HepG2 (cell line): ENCODE measurements at regions not wholly inside any gene's neighbourhood (a gene's known extent, or its start where the extent isn't known, plus 50 kb on each side); places are given as distances from the start of the nearest gene placed in this dataset.

Experiments
- ATAC-seq: fragments of 200-7000 bp; cut with Tn5 transposase; 3 replicates; pipeline ENCODE4 v1.9.1; 2020; ENCODE audit warnings: mild to moderate bottlenecking, moderate library complexity
- BruUV-seq: library from RNA; stranded (reverse); fragments of 400-500 nt; replicated peaks from 2 replicates; lab custom pipeline; 2021; lab: Mats Ljungman, UMichigan
- CTCF ChIA-PET: fragments of 300-600 bp; formaldehyde crosslinking; extraction: SDS; loops from one replicate; lab custom pipeline; 2021; ENCODE audit warnings: low total read pairs, inconsistent platforms, low intra/inter-chr PET ratio; lab: Yijun Ruan, JAX
- POLR2A ChIA-PET: fragments of 350-600 bp; sonication (Branson Sonifier 250); formaldehyde crosslinking; loops from one replicate; lab custom pipeline; 2020; ENCODE audit warnings: antibody characterized with exemption, inconsistent platforms; lab: Yijun Ruan, JAX
- DNase-seq: peaks from one replicate; pipeline ENCODE4 v3.0.0-alpha.2; 2015; ENCODE audit warnings: low spot score
- FAIRE-seq: peaks from 3 replicates; lab custom pipeline; 2011; peaks lifted over from hg19 to GRCh38; lab: Jason Lieb, UNC
- H2AFZ ChIP-seq: one replicate; pipeline ENCODE4 v1.6.1; 2011; ENCODE audit warnings: low read length, inconsistent platforms
- H3K27ac ChIP-seq: fragments of 300-600 bp; 3 replicates; pipeline ENCODE4 v1.8.0; 2011; ENCODE audit warnings: mixed run types, mild to moderate bottlenecking, mixed read lengths, low read length, inconsistent platforms; ENCODE audit not compliant: insufficient read depth; ENCODE audit errors: extremely low read length
- H3K27me3 ChIP-seq, 2 experiments: fragments of 200-600 bp in 1 of 2; 2 replicates in 1 of 2; 3 replicates in 1 of 2; pipeline versions ENCODE4 v1.6.0 to v1.8.0; 2011; ENCODE audit warnings: low read length in 2 of 2, mild to moderate bottlenecking in 2 of 2, moderate library complexity in 2 of 2, inconsistent platforms in 1 of 2; ENCODE audit not compliant: insufficient read depth in 2 of 2, control insufficient read depth in 1 of 2
- H3K36me3 ChIP-seq, 2 experiments: fragments of 200-600 bp in 1 of 2; replicated peaks in 1 of 2; 2 replicates in 1 of 2; 3 replicates in 1 of 2; pipeline versions ENCODE4 v1.5.1 to v1.8.0; 2011; ENCODE audit warnings: low read length in 2 of 2, inconsistent platforms in 1 of 2; ENCODE audit not compliant: insufficient read depth in 2 of 2, control insufficient read depth in 1 of 2
- H3K4me1 ChIP-seq: 2 replicates; pipeline ENCODE4 v1.5.1; 2012; ENCODE audit warnings: low read length, inconsistent platforms; ENCODE audit not compliant: insufficient read depth
- H3K4me2 ChIP-seq: 2 replicates; pipeline ENCODE4 v1.6.0; 2011; ENCODE audit warnings: low read depth, low read length, inconsistent platforms
- H3K4me3 ChIP-seq, 3 experiments: fragments of 200-600 bp in 1 of 3; sonication (generic), shearing (Covaris generic) in 1 of 3; replicated peaks in 1 of 3; 2 replicates each; pipeline ENCODE4 v1.5.1; 2011 to 2016; ENCODE audit warnings: low read length in 3 of 3, inconsistent platforms in 2 of 3, low read depth in 2 of 3, mild to moderate bottlenecking in 2 of 3, control low read depth in 1 of 3, mixed read lengths in 1 of 3; ENCODE audit not compliant: insufficient read depth in 1 of 3
- H3K79me2 ChIP-seq: one replicate; pipeline ENCODE4 v1.6.1; 2011; ENCODE audit warnings: low read length, inconsistent platforms; ENCODE audit not compliant: insufficient read depth
- H3K9ac ChIP-seq: 2 replicates; pipeline ENCODE4 v1.6.0; 2011; ENCODE audit warnings: mild to moderate bottlenecking, low read depth, low read length, inconsistent platforms; ENCODE audit not compliant: insufficient read depth
- H3K9me3 ChIP-seq: 2 replicates; pipeline ENCODE4 v1.5.1; 2012; ENCODE audit warnings: mild to moderate bottlenecking, low read length
- H4K20me1 ChIP-seq: 2 replicates; pipeline ENCODE4 v1.6.0; 2011; ENCODE audit warnings: inconsistent platforms, mild to moderate bottlenecking, low read length, moderate library complexity; ENCODE audit not compliant: insufficient read depth
- DNMT3B ChIP-seq: conservative IDR thresholded peaks from 2 replicates; pipeline ENCODE4 v1.6.1; 2016; ENCODE audit warnings: missing biosample characterization, control low read depth
- NR1H2 ChIP-seq: sonication (generic); formaldehyde crosslinking; IDR thresholded peaks from 2 replicates; pipeline ENCODE4 v1.8.1; 2022; ENCODE audit warnings: low read depth, missing genetic modification reagents, borderline replicate concordance
- NRL ChIP-seq: sonication (generic); formaldehyde crosslinking; IDR thresholded peaks from 2 replicates; pipeline ENCODE4 v1.5.0; 2020; ENCODE audit warnings: missing genetic modification reagents, mild to moderate bottlenecking, moderate library complexity, borderline replicate concordance
- POLR2AphosphoS2 ChIP-seq: IDR thresholded peaks from 2 replicates; pipeline ENCODE4 v1.6.1; 2011; ENCODE audit warnings: low read depth, low read length, improper control_type of control experiment
- RARG ChIP-seq: sonication (generic); formaldehyde crosslinking; IDR thresholded peaks from 2 replicates; pipeline ENCODE4 v1.4.0; 2020; ENCODE audit warnings: low read depth, mild to moderate bottlenecking, missing genetic modification reagents
- RBM22 ChIP-seq: fragments of 200-400 bp; formaldehyde crosslinking; optimal IDR thresholded peaks from 2 replicates; pipeline ENCODE3; 2017; ENCODE audit warnings: mild to moderate bottlenecking, low read length, moderate library complexity
- SIN3A ChIP-seq: IDR thresholded peaks from 2 replicates; pipeline ENCODE4 v1.6.1; 2011; ENCODE audit warnings: low read depth, mild to moderate bottlenecking, control low read depth, low read length, borderline replicate concordance
- SYNCRIP ChIP-seq: fragments of 200-400 bp; formaldehyde crosslinking; IDR thresholded peaks from 2 replicates; pipeline ENCODE4 v1.6.1; 2018; ENCODE audit warnings: mild to moderate bottlenecking, low read depth, low read length; ENCODE audit not compliant: insufficient read depth
- TBL1XR1 ChIP-seq: fragments of 150-350 bp; IDR thresholded peaks from 2 replicates; pipeline ENCODE4 v1.6.1; 2014; ENCODE audit warnings: borderline replicate concordance, low read length; ENCODE audit not compliant: partially characterized antibody
- TBX3 ChIP-seq: fragments of 450-650 bp; IDR thresholded peaks from 2 replicates; pipeline ENCODE4 v1.6.1; 2017; ENCODE audit warnings: antibody characterized with exemption, mild to moderate bottlenecking, inconsistent platforms, borderline replicate concordance
- TCF7L2 ChIP-seq: IDR thresholded peaks from 2 replicates; pipeline ENCODE4 v1.6.1; 2011; ENCODE audit warnings: mild to moderate bottlenecking, low read depth, low read length, moderate library complexity
- ZHX1 ChIP-seq: sonication (generic); formaldehyde crosslinking; IDR thresholded peaks from 2 replicates; pipeline ENCODE4 v1.8.1; 2022; ENCODE audit warnings: low read depth, mild to moderate bottlenecking, missing genetic modification reagents
- ZNF20 ChIP-seq: sonication (generic); formaldehyde crosslinking; IDR thresholded peaks from 2 replicates; pipeline ENCODE4 v1.4.0; 2020; ENCODE audit warnings: mild to moderate bottlenecking, moderate library complexity, missing genetic modification reagents
- ZNF350 ChIP-seq: sonication (generic); formaldehyde crosslinking; IDR thresholded peaks from 2 replicates; pipeline ENCODE4 v1.4.0; 2020; ENCODE audit warnings: mild to moderate bottlenecking, low read depth, missing genetic modification reagents, borderline replicate concordance
- ZNF446 ChIP-seq: sonication (generic); formaldehyde crosslinking; IDR thresholded peaks from 2 replicates; pipeline ENCODE4 v1.5.0; 2020; ENCODE audit warnings: mild to moderate bottlenecking, missing genetic modification reagents
- ZNF512 ChIP-seq: sonication (generic); formaldehyde crosslinking; IDR thresholded peaks from 2 replicates; pipeline ENCODE4 v1.4.0; 2020; ENCODE audit warnings: mild to moderate bottlenecking, missing genetic modification reagents
- WGBS: methylation state at CpG from one replicate; pipeline ENCODE4 v1.1.6; 2017; ENCODE audit warnings: low lambda C conversion rate; 5-methylcytosine and 5-hydroxymethylcytosine counted together
- in situ Hi-C: cut with HindIII; loops from 2 replicates; pipeline ENCODE4 v1.10.0; 2017; ENCODE audit warnings: low pct_unique_long_range_greater_than_20kb; ENCODE audit not compliant: extremely low pct_ligation_motif_present
- intact Hi-C: fragments of 100-400 bp; cut with micrococcal nuclease; formaldehyde crosslinking; loops from one replicate; pipeline ENCODE4 v1.10.0; 2022; ENCODE audit not compliant: unreplicated experiment

- Histone ChIP-seq H3K4me2 (no peak overlapping the region), H2AFZ (no peak overlapping the region), H3K9me3 (no peaks in the 10 kb centered on the region), H4K20me1 (no peaks in the 10 kb centered on the region), H3K4me1 (no peaks in the 10 kb centered on the region), H3K79me2 (no peaks in the 10 kb centered on the region), H3K9ac (no peak overlapping the region), H3K27ac (no peak overlapping the region), H3K4me3 (no peak overlapping the region), H3K27me3 (no peaks in the 10 kb centered on the region), H3K36me3 (no peaks in the 10 kb centered on the region)
- no peak for FAIRE-seq
- no peak for TF ChIP-seq TBX3
- TF ChIP-seq NRL (CRISPR knock-in tag), result no peak
- DNase-seq, result no peak
- no peak for ATAC-seq
- intact Hi-C loops (no loop called here), in situ Hi-C loops (no loop called here)
- POLR2A ChIA-PET, result no interaction called here
- 25% methylated on average over 2 of the region's 2 CpGs for WGBS
- no TSS peak for BruUV-seq
- CTCF ChIA-PET, result no interaction called here
These were observed 310.5 kb downstream of the NSG2 start for GRCh38 chr5:174355995-174356394.

- H3K9ac ChIP-seq, result no peak overlapping the region
- no peaks in the 10 kb centered on the region for H3K27me3 ChIP-seq
- FAIRE-seq (no peak), DNase-seq (no peak), ATAC-seq (no peak)
- WGBS, result 52% methylated on average over 2 of the region's 2 CpGs
- H3K36me3 ChIP-seq, result no peaks in the 10 kb centered on the region
- H3K4me1 ChIP-seq, result no peaks in the 10 kb centered on the region
- H3K4me3 ChIP-seq, result no peak overlapping the region
- no peak overlapping the region for H3K27ac ChIP-seq
- no peak overlapping the region for H2AFZ ChIP-seq
- ChIA-PET CTCF (no interaction called here), POLR2A (no interaction called here)
- H3K79me2 ChIP-seq, result no peaks in the 10 kb centered on the region
- intact Hi-C loops (no loop called here), in situ Hi-C loops (no loop called here)
- no TSS peak for BruUV-seq
- H4K20me1 ChIP-seq, result no peaks in the 10 kb centered on the region
- H3K9me3 ChIP-seq, result no peaks in the 10 kb centered on the region
- no peak overlapping the region for H3K4me2 ChIP-seq
- no peak for TF ChIP-seq RARG
- no peak for TF ChIP-seq SIN3A
- TF ChIP-seq ZNF20 (CRISPR knock-in tag), result no peak
- TF ChIP-seq RBM22, result no peak
- TF ChIP-seq ZNF350 (CRISPR knock-in tag), result no peak
- no peak for TF ChIP-seq ZNF446 (CRISPR knock-in tag)
- TF ChIP-seq DNMT3B (CRISPR knock-in tag), result no peak
- no peak for TF ChIP-seq TBL1XR1
- TF ChIP-seq POLR2AphosphoS2, result no peak
- no peak for TF ChIP-seq NR1H2
- TF ChIP-seq SYNCRIP, result no peak
- TF ChIP-seq ZHX1, result no peak
- no peak for TF ChIP-seq TCF7L2
- no peak for TF ChIP-seq ZNF512 (CRISPR knock-in tag)
These were observed 311.0 kb downstream of the NSG2 start for GRCh38 chr5:174356536-174356935.
